ENCODE measurements at regions not wholly inside any gene's neighbourhood (a gene's known extent, or its start where the extent isn't known, plus 50 kb on each side); places are given as distances from the start of the nearest gene placed in this dataset.

DNA sequence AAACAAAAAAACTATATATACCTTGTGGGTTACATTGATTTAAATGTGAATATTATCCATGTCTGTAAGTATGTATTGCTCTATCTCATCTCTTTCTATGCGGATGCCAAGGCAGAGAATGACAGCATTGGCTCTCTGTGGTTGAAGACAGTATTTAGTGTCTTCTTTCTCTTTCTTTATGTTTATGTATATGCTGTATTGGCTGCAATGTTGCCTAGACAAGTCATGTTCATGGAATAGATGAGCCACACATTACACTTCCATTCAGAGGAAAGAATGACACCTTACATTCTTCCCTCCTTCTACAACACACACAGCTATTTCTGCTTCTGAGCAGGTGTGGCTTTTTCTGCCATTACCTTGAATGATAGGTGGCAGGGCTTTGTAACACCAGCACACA lies 639.4 kb upstream of the MIR17HG start:
- peaks cover 2% of the 10 kb centered on the region; the same call in 1 of the 2 replicates for H3K9me3 ChIP-seq (replicated peaks; ENCODE audit: control insufficient read depth, insufficient read depth, low read depth, low read length)
- H3K9me1 ChIP-seq (ENCODE audit: control insufficient read depth, insufficient read depth, low read length) = no peaks in the 10 kb centered on the region
- CTCF ChIA-PET (ENCODE audit: low intra/inter-chr PET ratio) = no interaction called here
- no peak overlapping the region for H2AFZ ChIP-seq (ENCODE audit: low read depth, low read length)
- H3K4me2 ChIP-seq (ENCODE audit: insufficient read depth, low read length) = no peak overlapping the region
- no peaks in the 10 kb centered on the region for H3K79me2 ChIP-seq (ENCODE audit: control insufficient read depth, insufficient read depth, low read length)
- WGBS (ENCODE audit: insufficient coverage, low coverage, missing lambda C conversion rate) = 2% methylated on average over 1 of the region's 1 CpG
- in situ Hi-C loops (cut with MboI) = no loop called here
- no peaks in the 10 kb centered on the region for H3K4me1 ChIP-seq (replicated peaks in 1 of 2; ENCODE audit: control insufficient read depth in 2 of 2, insufficient read depth in 2 of 2, low read length in 2 of 2)
- no peaks in the 10 kb centered on the region for H4K20me1 ChIP-seq (replicated peaks; ENCODE audit: control insufficient read depth, insufficient read depth, low read length)
- BruUV-seq (replicated peaks) = no TSS peak
- no peak for DNase-seq (ENCODE audit: extremely low read depth in 1 of 4, low spot score in 3 of 4)
- intact Hi-C loops (cut with micrococcal nuclease) = no loop called here
- no peaks in the 10 kb centered on the region for H3K36me3 ChIP-seq (ENCODE audit: control insufficient read depth, insufficient read depth, low read length)
- H3K27me3 ChIP-seq (ENCODE audit: control insufficient read depth in 2 of 2, insufficient read depth in 2 of 2, low read length in 2 of 2) = no peaks in the 10 kb centered on the region
- FAIRE-seq = no peak
- POLR2A ChIA-PET = no interaction called here
- ATAC-seq = no peak
- no peak overlapping the region for H3K27ac ChIP-seq (ENCODE audit: extremely low read depth, low read depth, low read length)
- TF ChIP-seq CBX5 (IDR thresholded peaks at IDR 0.05; ENCODE audit: borderline replicate concordance, low read depth) (0 out of 2 replicates have a peak, but pooled peaks have one; percentile 34), RAD21 (CRISPR knock-in tag; conservative IDR thresholded peaks at IDR 0.05 in 1 of 2, IDR thresholded peaks at IDR 0.05 in 1 of 2) (peak in 1 of 2 experiments; percentile 2; a peak in 1 of 4 replicates), IRF2 (CRISPR knock-in tag; IDR thresholded peaks at IDR 0.05) (peak; percentile 57; the same call in 1 of the 2 replicates)
- TF ChIP-seq, protein P1, sequence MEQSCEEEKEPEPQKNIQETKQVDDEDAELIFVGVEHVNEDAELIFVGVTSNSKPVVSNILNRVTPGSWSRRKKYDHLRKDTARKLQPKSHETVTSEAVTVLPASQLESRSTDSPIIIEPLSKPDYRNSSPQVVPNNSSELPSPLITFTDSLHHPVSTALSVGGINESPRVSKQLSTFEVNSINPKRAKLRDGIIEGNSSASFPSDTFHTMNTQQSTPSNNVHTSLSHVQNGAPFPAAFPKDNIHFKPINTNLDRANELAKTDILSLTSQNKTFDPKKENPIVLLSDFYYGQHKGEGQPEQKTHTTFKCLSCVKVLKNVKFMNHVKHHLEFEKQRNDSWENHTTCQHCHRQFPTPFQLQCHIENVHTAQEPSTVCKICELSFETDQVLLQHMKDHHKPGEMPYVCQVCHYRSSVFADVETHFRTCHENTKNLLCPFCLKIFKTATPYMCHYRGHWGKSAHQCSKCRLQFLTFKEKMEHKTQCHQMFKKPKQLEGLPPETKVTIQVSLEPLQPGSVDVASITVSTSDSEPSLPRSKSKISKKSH (CRISPR knock-in tag; IDR thresholded peaks at IDR 0.05) = 0 out of 2 replicates have a peak, but pooled peaks have one; percentile 9
- TF ChIP-seq, protein P2, sequence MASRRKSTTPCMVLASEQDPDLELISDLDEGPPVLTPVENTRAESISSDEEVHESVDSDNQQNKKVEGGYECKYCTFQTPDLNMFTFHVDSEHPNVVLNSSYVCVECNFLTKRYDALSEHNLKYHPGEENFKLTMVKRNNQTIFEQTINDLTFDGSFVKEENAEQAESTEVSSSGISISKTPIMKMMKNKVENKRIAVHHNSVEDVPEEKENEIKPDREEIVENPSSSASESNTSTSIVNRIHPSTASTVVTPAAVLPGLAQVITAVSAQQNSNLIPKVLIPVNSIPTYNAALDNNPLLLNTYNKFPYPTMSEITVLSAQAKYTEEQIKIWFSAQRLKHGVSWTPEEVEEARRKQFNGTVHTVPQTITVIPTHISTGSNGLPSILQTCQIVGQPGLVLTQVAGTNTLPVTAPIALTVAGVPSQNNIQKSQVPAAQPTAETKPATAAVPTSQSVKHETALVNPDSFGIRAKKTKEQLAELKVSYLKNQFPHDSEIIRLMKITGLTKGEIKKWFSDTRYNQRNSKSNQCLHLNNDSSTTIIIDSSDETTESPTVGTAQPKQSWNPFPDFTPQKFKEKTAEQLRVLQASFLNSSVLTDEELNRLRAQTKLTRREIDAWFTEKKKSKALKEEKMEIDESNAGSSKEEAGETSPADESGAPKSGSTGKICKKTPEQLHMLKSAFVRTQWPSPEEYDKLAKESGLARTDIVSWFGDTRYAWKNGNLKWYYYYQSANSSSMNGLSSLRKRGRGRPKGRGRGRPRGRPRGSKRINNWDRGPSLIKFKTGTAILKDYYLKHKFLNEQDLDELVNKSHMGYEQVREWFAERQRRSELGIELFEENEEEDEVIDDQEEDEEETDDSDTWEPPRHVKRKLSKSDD (conservative IDR thresholded peaks at IDR 0.05; ENCODE audit: low read length) = no peak
- TF ChIP-seq, protein P3, sequence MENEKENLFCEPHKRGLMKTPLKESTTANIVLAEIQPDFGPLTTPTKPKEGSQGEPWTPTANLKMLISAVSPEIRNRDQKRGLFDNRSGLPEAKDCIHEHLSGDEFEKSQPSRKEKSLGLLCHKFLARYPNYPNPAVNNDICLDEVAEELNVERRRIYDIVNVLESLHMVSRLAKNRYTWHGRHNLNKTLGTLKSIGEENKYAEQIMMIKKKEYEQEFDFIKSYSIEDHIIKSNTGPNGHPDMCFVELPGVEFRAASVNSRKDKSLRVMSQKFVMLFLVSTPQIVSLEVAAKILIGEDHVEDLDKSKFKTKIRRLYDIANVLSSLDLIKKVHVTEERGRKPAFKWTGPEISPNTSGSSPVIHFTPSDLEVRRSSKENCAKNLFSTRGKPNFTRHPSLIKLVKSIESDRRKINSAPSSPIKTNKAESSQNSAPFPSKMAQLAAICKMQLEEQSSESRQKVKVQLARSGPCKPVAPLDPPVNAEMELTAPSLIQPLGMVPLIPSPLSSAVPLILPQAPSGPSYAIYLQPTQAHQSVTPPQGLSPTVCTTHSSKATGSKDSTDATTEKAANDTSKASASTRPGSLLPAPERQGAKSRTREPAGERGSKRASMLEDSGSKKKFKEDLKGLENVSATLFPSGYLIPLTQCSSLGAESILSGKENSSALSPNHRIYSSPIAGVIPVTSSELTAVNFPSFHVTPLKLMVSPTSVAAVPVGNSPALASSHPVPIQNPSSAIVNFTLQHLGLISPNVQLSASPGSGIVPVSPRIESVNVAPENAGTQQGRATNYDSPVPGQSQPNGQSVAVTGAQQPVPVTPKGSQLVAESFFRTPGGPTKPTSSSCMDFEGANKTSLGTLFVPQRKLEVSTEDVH (IDR thresholded peaks at IDR 0.05; ENCODE audit: low read depth, partially characterized antibody) = no peak
- TF ChIP-seq, protein P4, sequence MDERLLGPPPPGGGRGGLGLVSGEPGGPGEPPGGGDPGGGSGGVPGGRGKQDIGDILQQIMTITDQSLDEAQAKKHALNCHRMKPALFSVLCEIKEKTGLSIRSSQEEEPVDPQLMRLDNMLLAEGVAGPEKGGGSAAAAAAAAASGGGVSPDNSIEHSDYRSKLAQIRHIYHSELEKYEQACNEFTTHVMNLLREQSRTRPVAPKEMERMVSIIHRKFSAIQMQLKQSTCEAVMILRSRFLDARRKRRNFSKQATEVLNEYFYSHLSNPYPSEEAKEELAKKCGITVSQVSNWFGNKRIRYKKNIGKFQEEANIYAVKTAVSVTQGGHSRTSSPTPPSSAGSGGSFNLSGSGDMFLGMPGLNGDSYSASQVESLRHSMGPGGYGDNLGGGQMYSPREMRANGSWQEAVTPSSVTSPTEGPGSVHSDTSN (CRISPR knock-in tag; IDR thresholded peaks at IDR 0.05; ENCODE audit: low read depth) = 0 out of 2 replicates have a peak, but pooled peaks have one; percentile 18
- TF ChIP-seq, protein P4 (tag; conservative IDR thresholded peaks at IDR 0.05; ENCODE audit: low read depth) = no peak
- H3K4me3 ChIP-seq = no peak overlapping the region
- no peak overlapping the region for H3K9ac ChIP-seq (ENCODE audit: insufficient read depth in 1 of 2, low read depth in 2 of 2, low read length in 2 of 2)

Data from K562 (cell line).